AG04449 (cell line): ENCODE measurements at regions not wholly inside any gene's neighbourhood (a gene's known extent, or its start where the extent isn't known, plus 50 kb on each side); places are given as distances from the start of the nearest gene placed in this dataset.

Source experiments
- CTCF ChIA-PET: fragments of 350-600 bp; formaldehyde crosslinking; extraction: SDS; loops from one replicate; lab custom pipeline; 2021; ENCODE audit warnings: antibody characterized with exemption; lab: Yijun Ruan, JAX
- POLR2A ChIA-PET: fragments of 400-600, 350-600 bp; formaldehyde crosslinking; extraction: SDS; loops from one replicate; lab custom pipeline; 2020; ENCODE audit warnings: antibody characterized with exemption, inconsistent platforms; lab: Yijun Ruan, JAX
- DNase-seq: peaks from one replicate; pipeline ENCODE4 v3.0.0-alpha.2; 2010; ENCODE audit warnings: low read depth, low spot score
- H3K4me3 ChIP-seq: 2 replicates; pipeline ENCODE4 v1.5.1; 2011; ENCODE audit warnings: low read depth, mild to moderate bottlenecking, control low read depth, low read length
- TF ChIP-seq, protein P1 (sequence below): IDR thresholded peaks from one replicate; pipeline ENCODE4 v1.5.1; 2011; ENCODE audit warnings: mild to moderate bottlenecking, moderate library complexity, low read length, control low read depth, inconsistent platforms; ENCODE audit not compliant: insufficient read depth; ENCODE audit errors: missing control alignments

DNA sequence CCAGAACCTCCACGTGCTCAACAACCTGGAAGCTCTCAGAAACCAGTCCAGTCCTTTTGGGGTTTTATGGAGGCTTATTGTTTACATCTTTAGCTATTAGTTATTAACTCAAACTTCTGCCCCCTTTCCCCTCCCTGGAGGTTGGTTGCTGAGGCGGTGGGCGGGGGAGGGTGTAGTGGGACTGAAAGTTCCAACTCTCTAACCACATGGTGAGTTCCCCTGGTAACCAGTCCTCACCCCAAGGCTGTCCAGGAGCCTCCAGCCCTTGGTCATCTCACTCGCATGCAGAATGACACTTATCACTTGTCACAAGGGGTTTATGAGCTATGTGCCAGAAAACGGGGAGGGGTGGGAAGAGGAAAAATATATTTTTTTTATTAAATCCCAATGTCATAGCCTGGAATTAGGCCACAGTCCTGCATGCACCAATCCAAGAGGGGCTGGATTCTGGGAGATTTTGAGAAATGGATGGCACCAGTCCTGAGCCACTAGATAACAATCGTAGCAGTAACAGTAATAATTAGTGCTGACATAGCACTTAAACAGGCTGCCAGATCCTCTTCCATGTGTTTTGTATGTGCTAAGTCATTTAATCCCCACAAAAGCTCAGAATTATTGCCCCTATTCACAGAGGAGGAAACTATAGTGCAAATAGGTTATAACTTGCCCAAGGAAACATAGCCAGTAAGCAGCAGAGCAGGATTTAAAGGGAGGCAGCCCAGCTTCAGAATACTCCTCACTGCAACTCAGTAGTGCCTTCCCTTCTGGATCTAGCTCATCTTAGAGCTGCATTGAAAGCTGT, 85.7 kb downstream of the CRYGS start:
- POLR2A ChIA-PET, result no interaction called here

DNA sequence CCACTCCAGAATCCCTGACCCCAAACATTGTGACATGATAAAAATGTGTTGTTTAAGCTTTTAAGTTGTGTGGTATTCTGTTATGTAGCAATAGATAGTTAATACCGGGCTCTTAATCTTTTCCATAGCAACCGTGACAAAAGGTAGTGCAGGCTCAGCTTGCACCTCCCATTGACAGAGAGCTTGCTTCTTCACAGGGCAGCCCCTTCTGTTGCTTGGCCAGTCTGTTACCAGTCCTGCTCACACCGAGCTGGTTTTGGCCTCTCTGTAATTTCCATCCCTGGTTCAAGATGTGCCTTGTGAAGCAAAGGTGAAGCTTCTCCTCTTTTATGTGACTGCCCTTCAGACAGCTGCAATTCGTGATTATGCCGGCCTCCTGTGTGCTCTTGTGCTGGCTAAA, 86.9 kb downstream of the CRYGS start:
- no peak for DNase-seq
- ChIA-PET POLR2A (no interaction called here), CTCF (no interaction called here)
- TF ChIP-seq, protein P1, sequence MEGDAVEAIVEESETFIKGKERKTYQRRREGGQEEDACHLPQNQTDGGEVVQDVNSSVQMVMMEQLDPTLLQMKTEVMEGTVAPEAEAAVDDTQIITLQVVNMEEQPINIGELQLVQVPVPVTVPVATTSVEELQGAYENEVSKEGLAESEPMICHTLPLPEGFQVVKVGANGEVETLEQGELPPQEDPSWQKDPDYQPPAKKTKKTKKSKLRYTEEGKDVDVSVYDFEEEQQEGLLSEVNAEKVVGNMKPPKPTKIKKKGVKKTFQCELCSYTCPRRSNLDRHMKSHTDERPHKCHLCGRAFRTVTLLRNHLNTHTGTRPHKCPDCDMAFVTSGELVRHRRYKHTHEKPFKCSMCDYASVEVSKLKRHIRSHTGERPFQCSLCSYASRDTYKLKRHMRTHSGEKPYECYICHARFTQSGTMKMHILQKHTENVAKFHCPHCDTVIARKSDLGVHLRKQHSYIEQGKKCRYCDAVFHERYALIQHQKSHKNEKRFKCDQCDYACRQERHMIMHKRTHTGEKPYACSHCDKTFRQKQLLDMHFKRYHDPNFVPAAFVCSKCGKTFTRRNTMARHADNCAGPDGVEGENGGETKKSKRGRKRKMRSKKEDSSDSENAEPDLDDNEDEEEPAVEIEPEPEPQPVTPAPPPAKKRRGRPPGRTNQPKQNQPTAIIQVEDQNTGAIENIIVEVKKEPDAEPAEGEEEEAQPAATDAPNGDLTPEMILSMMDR, result no peak
- no peak overlapping the region for H3K4me3 ChIP-seq

More for the DNA sequence above, 85.7 kb downstream of the CRYGS start:
- no peak overlapping the region for H3K4me3 ChIP-seq
- CTCF ChIA-PET, result no interaction called here
- TF ChIP-seq, protein P1, result no peak
- no peak for DNase-seq

DNA sequence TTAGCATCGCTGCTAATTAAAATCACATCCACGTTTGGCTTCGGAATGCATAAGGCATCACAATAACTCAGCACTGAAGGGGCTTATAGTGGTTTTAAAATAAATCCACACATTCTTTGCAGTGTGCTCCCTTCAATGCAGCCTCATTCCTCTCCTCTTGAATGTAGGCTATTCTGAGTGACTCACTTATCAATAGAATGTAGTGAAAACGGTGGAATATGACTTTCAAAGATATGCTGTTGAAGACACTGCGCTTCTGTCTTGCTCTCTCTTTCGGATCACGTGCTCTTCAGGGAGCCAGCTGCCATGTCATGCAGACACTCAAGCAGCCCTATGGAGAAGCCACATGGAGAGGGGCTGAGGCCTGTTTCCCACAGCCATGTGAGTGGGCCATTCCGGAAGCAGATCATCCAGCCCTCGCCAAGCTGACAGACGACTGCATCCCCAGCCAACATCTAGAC, 87.4 kb downstream of the CRYGS start:
- TF ChIP-seq, protein P1, result no peak
- no peak overlapping the region for H3K4me3 ChIP-seq
- ChIA-PET POLR2A (no interaction called here), CTCF (interaction anchor here (1.0 kb wide), 1 partner anchor 83 kb away, joined by 3 read pairs; no protein-coding TSS in a partner anchor)
- no peak for DNase-seq

DNA sequence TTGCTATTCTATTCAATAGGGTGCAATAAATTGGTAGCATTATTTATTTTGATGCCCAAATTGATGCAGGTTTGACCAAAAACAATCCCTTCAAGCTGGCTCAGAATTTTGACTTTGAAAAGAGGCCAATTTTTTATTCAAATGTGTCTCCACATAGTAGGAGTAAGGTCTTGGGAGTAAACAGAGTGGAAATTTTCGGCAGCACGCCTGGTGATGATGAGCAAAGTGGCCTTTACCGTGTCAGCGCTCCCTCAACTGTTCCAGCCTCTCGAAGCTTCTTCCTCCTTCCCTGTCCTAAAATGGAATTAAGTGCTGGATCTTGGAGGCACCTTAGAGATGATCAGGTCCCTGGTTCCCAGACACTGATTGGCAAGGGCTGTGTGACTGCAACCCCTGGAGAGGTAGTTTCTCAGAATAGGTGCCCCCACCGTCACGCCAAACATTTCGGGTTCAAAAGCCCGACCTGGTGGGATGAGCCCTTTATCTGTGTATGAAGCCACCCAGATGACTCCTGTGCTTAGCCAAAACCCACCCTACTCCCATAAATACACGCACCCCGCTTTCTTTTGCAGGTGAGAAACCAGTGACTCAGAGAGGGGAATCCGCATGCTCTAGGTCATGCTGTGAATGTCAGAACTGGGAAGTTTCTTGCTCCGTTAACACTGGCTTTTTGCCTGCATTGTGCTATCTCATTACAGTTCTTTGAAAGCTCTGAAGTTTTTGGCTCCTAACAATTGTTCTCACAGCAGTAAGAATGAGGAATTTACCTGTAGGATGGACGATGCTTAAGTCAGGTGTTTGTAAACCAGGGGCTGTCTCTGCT, 89.1 kb downstream of the CRYGS start:
- POLR2A ChIA-PET, result no interaction called here
- CTCF ChIA-PET, result no interaction called here
- TF ChIP-seq, protein P1, result no peak
- no peak overlapping the region for H3K4me3 ChIP-seq
- DNase-seq, result no peak

DNA sequence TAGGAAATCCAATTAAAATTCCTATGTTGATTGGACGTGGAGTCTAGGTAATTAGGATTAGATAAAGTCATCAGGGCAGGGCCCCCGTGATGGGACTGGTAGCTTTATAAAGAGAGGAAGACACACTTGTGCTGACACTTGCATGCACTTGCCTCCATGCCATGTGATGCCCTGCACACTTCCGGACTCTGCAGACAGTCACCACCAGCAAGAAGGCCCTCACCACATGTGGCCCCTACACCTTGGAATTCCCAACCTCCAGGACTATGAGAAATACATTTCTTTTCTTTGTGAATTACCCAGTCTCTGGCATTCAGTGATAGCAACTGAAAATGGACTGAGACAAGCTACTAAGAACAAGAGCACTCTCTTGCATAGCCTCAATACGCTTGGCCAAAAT, 90.6 kb downstream of the CRYGS start:
- POLR2A ChIA-PET, result no interaction called here

More for the DNA sequence above, 90.6 kb downstream of the CRYGS start:
- TF ChIP-seq, protein P1, result no peak
- no peak for DNase-seq
- no peak overlapping the region for H3K4me3 ChIP-seq
- CTCF ChIA-PET, result no interaction called here
